NCI-H510A (cell line): ENCODE measurements at regions not wholly inside any gene's neighbourhood (a gene's known extent, or its start where the extent isn't known, plus 50 kb on each side); places are given as distances from the start of the nearest gene placed in this dataset.
"Not testable (repeated sequence)": the region's sequence is repeated elsewhere in the genome, so short reads cannot be mapped to it uniquely, and the experiment has no call there.

Source experiments
- DNase-seq: peaks from one replicate; lab custom pipeline; 2025; lab: John Stamatoyannopoulos, UW

GRCh38 chr2:186991766-186992417, 142.9 kb upstream of the ZSWIM2 start:
- DNase-seq = no peak

- no peak for DNase-seq
Observed at GRCh38 chr2:186984966-186985365, 136.0 kb upstream of the ZSWIM2 start.

GRCh38 chr2:186984481-186984880, 135.5 kb upstream of the ZSWIM2 start:
- DNase-seq = no peak

GRCh38 chr2:186980787-186981550, 132.0 kb upstream of the ZSWIM2 start:
- DNase-seq = no peak

- DNase-seq = no peak
Observed at GRCh38 chr2:186980117-186980442, 131.1 kb upstream of the ZSWIM2 start.

- no peak for DNase-seq
Observed at GRCh38 chr2:186979439-186980116, 130.6 kb upstream of the ZSWIM2 start.

GRCh38 chr2:186977433-186978045, 128.6 kb upstream of the ZSWIM2 start:
- DNase-seq = no peak

GRCh38 chr2:186976329-186976728, 127.4 kb upstream of the ZSWIM2 start:
- no peak for DNase-seq

- DNase-seq = no peak
Observed at GRCh38 chr2:186972281-186972970, 123.5 kb upstream of the ZSWIM2 start.

- DNase-seq = no peak
Observed at GRCh38 chr2:186968277-186968676, 119.3 kb upstream of the ZSWIM2 start.

- DNase-seq = no peak
Observed at GRCh38 chr2:186966015-186966414, 117.0 kb upstream of the ZSWIM2 start.

GRCh38 chr2:186962085-186962747, 113.2 kb upstream of the ZSWIM2 start:
- no peak for DNase-seq

- DNase-seq = not testable (repeated sequence)
Observed at GRCh38 chr2:186960241-186960640, 111.3 kb upstream of the ZSWIM2 start.

GRCh38 chr2:186959486-186959885, 110.5 kb upstream of the ZSWIM2 start:
- DNase-seq = no peak

GRCh38 chr2:186950694-186951093, 101.7 kb upstream of the ZSWIM2 start:
- DNase-seq = no peak

- DNase-seq = no peak
Observed at GRCh38 chr2:186949726-186950256, 100.8 kb upstream of the ZSWIM2 start.

GRCh38 chr2:186947516-186947915, 98.5 kb upstream of the ZSWIM2 start:
- DNase-seq = no peak

GRCh38 chr2:186946896-186947467, 98.0 kb upstream of the ZSWIM2 start:
- DNase-seq = peak; percentile 7

- DNase-seq = no peak
Observed at GRCh38 chr2:186941853-186942252, 92.9 kb upstream of the ZSWIM2 start.

GRCh38 chr2:186940463-186940862, 91.5 kb upstream of the ZSWIM2 start:
- DNase-seq = no peak

GRCh38 chr2:186934420-186934819, 85.5 kb upstream of the ZSWIM2 start:
- DNase-seq = no peak
